Upper lobe of left lung (tissue), 6 donors: ENCODE measurements at regions not wholly inside any gene's neighbourhood (a gene's known extent, or its start where the extent isn't known, plus 50 kb on each side); places are given as distances from the start of the nearest gene placed in this dataset.

Experiments
- ATAC-seq, 2 donors: fragments of 200-7000 bp; cut with Tn5 transposase; one replicate each; pipeline ENCODE4 v1.9.1; 2022; ENCODE audit warnings: mild to moderate bottlenecking in 2 of 2, moderate library complexity in 2 of 2; ENCODE audit not compliant: low FRiP score in 2 of 2
- DNase-seq, 2 donors: peaks; one replicate each; pipeline ENCODE4 v3.0.0-alpha.2; 2019 to 2020
- H3K27ac ChIP-seq, 4 donors: fragments of 200-600 bp; sonication (generic); one replicate each; pipeline ENCODE4 v1.5.1; 2016 to 2019
- H3K27me3 ChIP-seq, 4 donors: fragments of 200-600 bp; sonication (generic); one replicate each; pipeline ENCODE4 v1.5.1; 2017 to 2019
- H3K36me3 ChIP-seq, 4 donors: fragments of 200-600 bp; sonication (generic); one replicate each; pipeline ENCODE4 v1.5.1; 2016 to 2019
- H3K4me1 ChIP-seq, 4 donors: fragments of 200-600 bp; sonication (generic); one replicate each; pipeline ENCODE4 v1.5.1; 2018 to 2019
- H3K4me3 ChIP-seq, 4 donors: fragments of 200-600 bp; sonication (generic); one replicate each; pipeline ENCODE4 v1.5.1; 2017 to 2019; ENCODE audit warnings: mild to moderate bottlenecking in 2 of 4, moderate library complexity in 1 of 4
- H3K9me3 ChIP-seq, 4 donors: fragments of 200-600 bp; sonication (generic); one replicate each; pipeline ENCODE4 v1.5.1; 2018 to 2019
- CTCF ChIP-seq, 6 experiments: fragments of 450-650 bp in 4 of 6; fragments of 200-600 bp in 2 of 6; sonication (generic) in 2 of 6; IDR thresholded peaks; one replicate each; pipeline ENCODE4 v1.5.1; 2016 to 2019; ENCODE audit warnings: antibody characterized with exemption in 6 of 6
- EP300 ChIP-seq, 4 donors: sonication (generic); formaldehyde crosslinking; IDR thresholded peaks; one replicate each; pipeline ENCODE4 v1.5.1; 2017; ENCODE audit warnings: antibody characterized with exemption in 4 of 4, control low read depth in 2 of 4
- POLR2A ChIP-seq, 4 donors: fragments of 450-650 bp; IDR thresholded peaks; one replicate each; pipeline ENCODE4 v1.5.1; 2016 to 2017; ENCODE audit warnings: antibody characterized with exemption in 4 of 4, mild to moderate bottlenecking in 2 of 4
- POLR2AphosphoS5 ChIP-seq, 2 donors: sonication (generic); formaldehyde crosslinking; IDR thresholded peaks; one replicate each; pipeline ENCODE4 v1.5.1; 2017; ENCODE audit warnings: antibody characterized with exemption in 2 of 2
- WGBS, 2 donors: methylation state at CpG; one replicate each; pipeline ENCODE4 v1.1.5; 2017 to 2018; 5-methylcytosine and 5-hydroxymethylcytosine counted together
- donor health status: DM: no; HTN: no; CAD: no; lungs with moderate emphysema.
- donor health status: DM: no; HTN: yes; CAD: no; lungs with severe emphysema.

GRCh38 chr3:193928354-193929209, 207.4 kb upstream of the HES1 start:
- no peak overlapping the region for H3K27ac ChIP-seq
- WGBS, 2 donors = 81% methylated on average over 7 of the region's 7 CpGs
- ATAC-seq = no peak
- H3K4me3 ChIP-seq = no peak overlapping the region
- no peaks in the 10 kb centered on the region for H3K27me3 ChIP-seq
- no peaks in the 10 kb centered on the region for H3K36me3 ChIP-seq
- H3K4me1 ChIP-seq = peaks cover 0 to 4% (median 0%) of the 10 kb centered on the region in 4 donors
- TF ChIP-seq EP300 (IDR thresholded peaks at IDR 0.05) = no peak
- TF ChIP-seq CTCF (IDR thresholded peaks at IDR 0.05) = no peak
- TF ChIP-seq POLR2AphosphoS5 (IDR thresholded peaks at IDR 0.05) = no peak
- no peak for TF ChIP-seq POLR2A (IDR thresholded peaks at IDR 0.05)
- peaks cover 0 to 12% (median 9%) of the 10 kb centered on the region in 4 donors for H3K9me3 ChIP-seq
- DNase-seq = no peak

- ATAC-seq (no peak), DNase-seq (no peak)
- WGBS, 2 donors = 74 to 86% methylated on average over 5 of the region's 5 CpGs
- TF ChIP-seq EP300 (IDR thresholded peaks at IDR 0.05) = no peak
- TF ChIP-seq POLR2AphosphoS5 (IDR thresholded peaks at IDR 0.05) = no peak
- no peak for TF ChIP-seq CTCF (IDR thresholded peaks at IDR 0.05)
- TF ChIP-seq POLR2A (IDR thresholded peaks at IDR 0.05) = no peak
- peaks cover 0 to 4% (median 0%) of the 10 kb centered on the region in 4 donors for H3K4me1 ChIP-seq
- no peaks in the 10 kb centered on the region for H3K36me3 ChIP-seq
- no peaks in the 10 kb centered on the region for H3K27me3 ChIP-seq
- peaks cover 0 to 6% (median 2%) of the 10 kb centered on the region in 4 donors for H3K9me3 ChIP-seq
- H3K27ac ChIP-seq = no peak overlapping the region
- H3K4me3 ChIP-seq = no peak overlapping the region
These were observed 206.6 kb upstream of the HES1 start for GRCh38 chr3:193929373-193929772.

GRCh38 chr3:193929921-193930646, 205.9 kb upstream of the HES1 start:
- no peak for TF ChIP-seq POLR2AphosphoS5 (IDR thresholded peaks at IDR 0.05)
- TF ChIP-seq POLR2A (IDR thresholded peaks at IDR 0.05) = no peak
- TF ChIP-seq EP300 (IDR thresholded peaks at IDR 0.05) = no peak
- TF ChIP-seq CTCF (IDR thresholded peaks at IDR 0.05) = no peak
- WGBS, 2 donors = 76 to 78% methylated on average over 7 of the region's 7 CpGs
- ATAC-seq = no peak

DNA sequence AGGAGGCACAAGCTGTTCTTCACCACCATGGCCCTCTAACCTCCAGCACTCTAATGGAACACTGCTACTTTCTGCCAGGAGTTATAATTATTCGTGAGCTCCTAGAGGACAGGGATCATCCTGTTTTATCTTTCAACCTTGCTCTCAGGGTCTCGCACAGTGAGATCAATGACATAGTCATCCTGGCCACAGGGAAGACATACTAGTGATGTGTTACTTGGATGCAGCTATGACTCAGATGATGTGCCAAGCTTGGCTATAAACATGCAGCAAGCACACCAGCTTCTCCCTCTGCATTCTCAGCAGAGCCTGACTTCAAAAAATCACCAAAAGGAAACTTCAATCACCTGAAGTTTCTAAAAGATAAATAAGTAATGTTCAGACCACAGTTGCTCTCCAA, 203.8 kb upstream of the HES1 start:
- ATAC-seq (no peak), DNase-seq (no peak)
- TF ChIP-seq POLR2AphosphoS5 (IDR thresholded peaks at IDR 0.05) = no peak
- TF ChIP-seq POLR2A (IDR thresholded peaks at IDR 0.05) = no peak
- no peak for TF ChIP-seq CTCF (IDR thresholded peaks at IDR 0.05)
- no peak for TF ChIP-seq EP300 (IDR thresholded peaks at IDR 0.05)
- H3K27ac ChIP-seq = no peak overlapping the region
- no peak overlapping the region for H3K4me3 ChIP-seq
- H3K36me3 ChIP-seq = no peaks in the 10 kb centered on the region
- H3K4me1 ChIP-seq = peaks cover 0 to 4% (median 0%) of the 10 kb centered on the region in 4 donors
- no peaks in the 10 kb centered on the region for H3K27me3 ChIP-seq
- no peaks in the 10 kb centered on the region for H3K9me3 ChIP-seq
- WGBS, 2 donors = 91 to 96% methylated on average over 2 of the region's 2 CpGs

More at GRCh38 chr3:193929921-193930646, 205.9 kb upstream of the HES1 start:
- H3K4me1 ChIP-seq = peaks cover 0 to 4% (median 0%) of the 10 kb centered on the region in 4 donors
- no peak overlapping the region for H3K4me3 ChIP-seq
- H3K27ac ChIP-seq = no peak overlapping the region
- no peaks in the 10 kb centered on the region for H3K9me3 ChIP-seq
- no peaks in the 10 kb centered on the region for H3K27me3 ChIP-seq
- H3K36me3 ChIP-seq = no peaks in the 10 kb centered on the region
- DNase-seq = no peak
